Panc1 (cell line): ENCODE measurements at regions not wholly inside any gene's neighbourhood (a gene's known extent, or its start where the extent isn't known, plus 50 kb on each side); places are given as distances from the start of the nearest gene placed in this dataset.
A peak's percentile ranks its signal among the peaks of the same experiment; 100 is the strongest.

Experiments
- ATAC-seq: fragments of 200-7000 bp; cut with Tn5 transposase; 2 replicates; pipeline ENCODE4 v1.9.1; 2020; ENCODE audit warnings: mild to moderate bottlenecking, moderate library complexity
- BruUV-seq: library from RNA; stranded (reverse); fragments of 400-500 nt; replicated peaks from 2 replicates; lab custom pipeline; 2021; lab: Mats Ljungman, UMichigan
- CTCF ChIA-PET: fragments of 300-600 bp; sonication (Branson Sonifier 250); formaldehyde crosslinking; loops from one replicate; lab custom pipeline; 2022; ENCODE audit warnings: antibody characterized with exemption; lab: Charles Lee
- POLR2A ChIA-PET: fragments of 300-600 bp; sonication (Branson Sonifier 250); formaldehyde crosslinking; loops from one replicate; lab custom pipeline; 2022; ENCODE audit warnings: antibody characterized with exemption; lab: Charles Lee
- DNase-seq: peaks from one replicate; pipeline ENCODE4 v3.0.0-alpha.2; 2010; ENCODE audit warnings: low read depth, low spot score
- H3K27ac ChIP-seq: 2 replicates; pipeline ENCODE4 v1.5.1; 2011; ENCODE audit warnings: mild to moderate bottlenecking, low read length, inconsistent platforms
- H3K27me3 ChIP-seq: fragments of 200-500 bp; sonication (Bioruptor generic); 2 replicates; pipeline ENCODE4 v1.6.0; 2014; ENCODE audit warnings: low read length, inconsistent platforms; ENCODE audit not compliant: control insufficient read depth, insufficient read depth
- H3K36me3 ChIP-seq: fragments of 200-500 bp; sonication (Bioruptor generic); 2 replicates; pipeline ENCODE4 v1.5.1; 2014; ENCODE audit warnings: inconsistent platforms, mild to moderate bottlenecking, low read length, moderate library complexity; ENCODE audit not compliant: control insufficient read depth, insufficient read depth
- H3K4me1 ChIP-seq: 2 replicates; pipeline ENCODE4 v1.5.1; 2011; ENCODE audit warnings: inconsistent platforms, mild to moderate bottlenecking, low read length, moderate library complexity; ENCODE audit not compliant: control insufficient read depth, insufficient read depth
- H3K4me3 ChIP-seq, 2 experiments: 2 replicates each; pipeline ENCODE4 v1.5.1; 2011 to 2012; ENCODE audit warnings: low read depth in 2 of 2, low read length in 2 of 2, mild to moderate bottlenecking in 2 of 2, inconsistent platforms in 1 of 2, moderate library complexity in 1 of 2
- H3K9me3 ChIP-seq: fragments of 200-500 bp; sonication (Bioruptor generic); 2 replicates; pipeline ENCODE4 v1.5.1; 2014; ENCODE audit warnings: low read depth, mild to moderate bottlenecking, inconsistent platforms, low read length, moderate library complexity; ENCODE audit not compliant: control insufficient read depth, insufficient read depth
- POLR2AphosphoS5 ChIP-seq: IDR thresholded peaks from 2 replicates; pipeline ENCODE4 v1.6.1; 2012; ENCODE audit warnings: mild to moderate bottlenecking, low read depth, low read length, moderate library complexity
- SIN3A ChIP-seq: IDR thresholded peaks from 2 replicates; pipeline ENCODE4 v1.6.1; 2012; ENCODE audit warnings: low read depth, mild to moderate bottlenecking, low read length, moderate library complexity, borderline replicate concordance; ENCODE audit not compliant: insufficient read depth
- TCF7L2 ChIP-seq: IDR thresholded peaks from 2 replicates; pipeline ENCODE4 v1.6.1; 2011; ENCODE audit warnings: mild to moderate bottlenecking, low read depth, low read length, inconsistent platforms
- in situ Hi-C: cut with HindIII; loops from 2 replicates; pipeline ENCODE4 v1.10.0; 2016; ENCODE audit warnings: low sequenced_read_pairs, low pct_unique_long_range_greater_than_20kb
- intact Hi-C: fragments of 100-400 bp; cut with micrococcal nuclease; formaldehyde crosslinking; loops from one replicate; pipeline ENCODE4 v1.10.0; 2022; ENCODE audit not compliant: unreplicated experiment
- TF ChIP-seq, protein P1 (sequence below): fragments of 450-650 bp; IDR thresholded peaks from 2 replicates; pipeline ENCODE4 v1.5.1; 2017; ENCODE audit warnings: mild to moderate bottlenecking
- TF ChIP-seq, protein P2 (sequence below), 2 experiments: IDR thresholded peaks; 2 replicates each; pipeline ENCODE4 v1.6.1; 2011 to 2012; ENCODE audit warnings: low read depth in 2 of 2, control low read depth in 1 of 2, low read length in 1 of 2, mild to moderate bottlenecking in 1 of 2, moderate library complexity in 1 of 2; ENCODE audit not compliant: insufficient read depth in 1 of 2

DNA sequence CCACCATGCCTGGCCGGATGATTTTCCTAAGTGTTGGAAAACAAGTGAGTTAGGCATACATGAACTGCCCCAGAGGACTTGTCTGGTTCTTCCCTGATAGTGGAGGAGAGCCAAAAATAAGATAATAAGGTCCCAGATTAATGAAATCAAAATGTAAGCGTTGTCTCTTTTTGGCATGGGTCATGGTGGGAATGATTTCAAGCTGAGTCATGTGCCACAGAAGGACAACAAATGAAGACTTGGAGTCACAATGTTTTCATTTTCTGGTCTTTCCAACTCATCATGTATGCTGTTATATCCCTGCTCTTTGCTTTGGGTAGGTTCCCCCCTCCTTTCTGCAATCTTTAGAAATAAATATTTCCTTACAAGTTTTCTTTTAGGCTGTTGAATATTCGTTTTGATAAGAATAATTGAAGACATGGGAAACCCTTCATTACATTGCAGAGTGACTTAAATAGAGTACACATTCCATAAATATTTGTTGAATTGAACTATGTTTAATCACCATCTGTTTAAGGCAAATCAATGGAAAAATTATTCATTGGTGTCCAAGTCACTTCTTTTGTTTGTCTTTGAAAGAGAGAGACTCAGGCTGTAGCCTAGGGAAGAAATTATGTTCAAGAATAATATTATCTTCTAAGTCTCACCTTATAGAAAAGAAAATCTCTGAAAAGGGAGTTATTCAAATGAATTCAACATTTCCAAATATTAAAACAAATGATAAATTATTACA, 196.3 kb downstream of the CSNK1G3 start:
- Histone ChIP-seq H3K27me3 (no peaks in the 10 kb centered on the region), H3K36me3 (no peaks in the 10 kb centered on the region), H3K9me3 (peaks cover 15% of the 10 kb centered on the region; the same call in 1 of the 2 replicates), H3K27ac (no peak overlapping the region), H3K4me3 (no peak overlapping the region), H3K4me1 (no peaks in the 10 kb centered on the region)
- in situ Hi-C loops (no loop called here), intact Hi-C loops (no loop called here)
- no peak for DNase-seq
- BruUV-seq: no TSS peak
- peak; percentile 58 for ATAC-seq
- ChIA-PET POLR2A (no interaction called here), CTCF (no interaction called here)
- TF ChIP-seq SIN3A: no peak
- TF ChIP-seq, protein P1, sequence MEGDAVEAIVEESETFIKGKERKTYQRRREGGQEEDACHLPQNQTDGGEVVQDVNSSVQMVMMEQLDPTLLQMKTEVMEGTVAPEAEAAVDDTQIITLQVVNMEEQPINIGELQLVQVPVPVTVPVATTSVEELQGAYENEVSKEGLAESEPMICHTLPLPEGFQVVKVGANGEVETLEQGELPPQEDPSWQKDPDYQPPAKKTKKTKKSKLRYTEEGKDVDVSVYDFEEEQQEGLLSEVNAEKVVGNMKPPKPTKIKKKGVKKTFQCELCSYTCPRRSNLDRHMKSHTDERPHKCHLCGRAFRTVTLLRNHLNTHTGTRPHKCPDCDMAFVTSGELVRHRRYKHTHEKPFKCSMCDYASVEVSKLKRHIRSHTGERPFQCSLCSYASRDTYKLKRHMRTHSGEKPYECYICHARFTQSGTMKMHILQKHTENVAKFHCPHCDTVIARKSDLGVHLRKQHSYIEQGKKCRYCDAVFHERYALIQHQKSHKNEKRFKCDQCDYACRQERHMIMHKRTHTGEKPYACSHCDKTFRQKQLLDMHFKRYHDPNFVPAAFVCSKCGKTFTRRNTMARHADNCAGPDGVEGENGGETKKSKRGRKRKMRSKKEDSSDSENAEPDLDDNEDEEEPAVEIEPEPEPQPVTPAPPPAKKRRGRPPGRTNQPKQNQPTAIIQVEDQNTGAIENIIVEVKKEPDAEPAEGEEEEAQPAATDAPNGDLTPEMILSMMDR: no peak
- TF ChIP-seq, protein P2, sequence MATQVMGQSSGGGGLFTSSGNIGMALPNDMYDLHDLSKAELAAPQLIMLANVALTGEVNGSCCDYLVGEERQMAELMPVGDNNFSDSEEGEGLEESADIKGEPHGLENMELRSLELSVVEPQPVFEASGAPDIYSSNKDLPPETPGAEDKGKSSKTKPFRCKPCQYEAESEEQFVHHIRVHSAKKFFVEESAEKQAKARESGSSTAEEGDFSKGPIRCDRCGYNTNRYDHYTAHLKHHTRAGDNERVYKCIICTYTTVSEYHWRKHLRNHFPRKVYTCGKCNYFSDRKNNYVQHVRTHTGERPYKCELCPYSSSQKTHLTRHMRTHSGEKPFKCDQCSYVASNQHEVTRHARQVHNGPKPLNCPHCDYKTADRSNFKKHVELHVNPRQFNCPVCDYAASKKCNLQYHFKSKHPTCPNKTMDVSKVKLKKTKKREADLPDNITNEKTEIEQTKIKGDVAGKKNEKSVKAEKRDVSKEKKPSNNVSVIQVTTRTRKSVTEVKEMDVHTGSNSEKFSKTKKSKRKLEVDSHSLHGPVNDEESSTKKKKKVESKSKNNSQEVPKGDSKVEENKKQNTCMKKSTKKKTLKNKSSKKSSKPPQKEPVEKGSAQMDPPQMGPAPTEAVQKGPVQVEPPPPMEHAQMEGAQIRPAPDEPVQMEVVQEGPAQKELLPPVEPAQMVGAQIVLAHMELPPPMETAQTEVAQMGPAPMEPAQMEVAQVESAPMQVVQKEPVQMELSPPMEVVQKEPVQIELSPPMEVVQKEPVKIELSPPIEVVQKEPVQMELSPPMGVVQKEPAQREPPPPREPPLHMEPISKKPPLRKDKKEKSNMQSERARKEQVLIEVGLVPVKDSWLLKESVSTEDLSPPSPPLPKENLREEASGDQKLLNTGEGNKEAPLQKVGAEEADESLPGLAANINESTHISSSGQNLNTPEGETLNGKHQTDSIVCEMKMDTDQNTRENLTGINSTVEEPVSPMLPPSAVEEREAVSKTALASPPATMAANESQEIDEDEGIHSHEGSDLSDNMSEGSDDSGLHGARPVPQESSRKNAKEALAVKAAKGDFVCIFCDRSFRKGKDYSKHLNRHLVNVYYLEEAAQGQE (IDR thresholded peaks at IDR 0.05; ENCODE audit: insufficient read depth in 1 of 2, low read depth in 2 of 2, low read length in 1 of 2): no peak
- TF ChIP-seq TCF7L2: no peak
- TF ChIP-seq POLR2AphosphoS5: no peak

DNA sequence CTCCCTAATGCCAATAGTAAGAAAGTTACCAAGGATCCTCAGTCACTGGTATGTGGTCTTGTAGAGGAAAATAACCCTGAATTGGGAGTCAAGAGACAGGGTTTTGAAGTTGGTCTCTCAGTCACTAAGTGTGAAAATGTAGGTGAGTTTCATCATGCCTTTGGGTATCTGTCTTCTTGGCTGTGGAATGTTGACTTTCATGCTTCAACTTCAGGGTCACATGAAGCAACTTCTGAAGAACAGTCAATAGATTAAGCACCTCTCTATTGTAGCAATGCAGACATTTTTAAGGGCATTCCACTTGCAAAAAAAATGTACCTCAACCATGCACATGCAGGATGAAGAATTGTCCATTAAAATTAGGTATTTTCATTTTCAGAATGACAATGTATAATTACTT, 194.6 kb downstream of the CSNK1G3 start:
- no peak for TF ChIP-seq POLR2AphosphoS5
- Histone ChIP-seq H3K27ac (no peak overlapping the region), H3K27me3 (no peaks in the 10 kb centered on the region), H3K4me3 (no peak overlapping the region), H3K9me3 (peaks cover 24% of the 10 kb centered on the region), H3K36me3 (no peaks in the 10 kb centered on the region), H3K4me1 (no peaks in the 10 kb centered on the region)
- in situ Hi-C loops: no loop called here
- intact Hi-C loops: no loop called here
- DNase-seq (no peak), ATAC-seq (no peak)
- BruUV-seq: no TSS peak
- ChIA-PET POLR2A (no interaction called here), CTCF (no interaction called here)

DNA sequence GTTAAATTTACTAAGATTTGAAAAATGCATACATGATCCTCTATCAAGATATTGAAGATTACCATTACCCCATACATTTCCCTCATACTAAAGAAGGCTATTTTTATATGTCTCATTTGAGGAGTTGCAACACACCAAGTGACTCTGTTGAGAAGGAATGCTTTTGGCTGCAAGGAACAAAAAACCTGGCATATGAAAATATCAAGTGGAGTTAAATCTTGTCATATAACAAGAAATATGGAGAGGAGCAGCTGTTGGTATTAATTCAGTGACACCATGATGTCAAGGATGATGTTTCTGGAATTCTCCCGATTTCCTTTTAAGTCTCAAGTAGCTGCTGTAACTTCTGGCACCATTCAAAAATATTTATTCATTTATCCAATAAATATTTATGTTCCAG, 193.8 kb downstream of the CSNK1G3 start:
- no TSS peak for BruUV-seq
- in situ Hi-C loops: no loop called here
- Histone ChIP-seq H3K27ac (no peak overlapping the region), H3K4me3 (no peak overlapping the region), H3K27me3 (no peaks in the 10 kb centered on the region), H3K4me1 (no peaks in the 10 kb centered on the region), H3K9me3 (peaks cover 22% of the 10 kb centered on the region), H3K36me3 (no peaks in the 10 kb centered on the region)
- ATAC-seq (no peak), DNase-seq (no peak)
- intact Hi-C loops: no loop called here
- TF ChIP-seq SIN3A (no peak), TCF7L2 (no peak), POLR2AphosphoS5 (no peak)
- TF ChIP-seq, protein P2 (IDR thresholded peaks at IDR 0.05; ENCODE audit: insufficient read depth in 1 of 2, low read depth in 2 of 2, low read length in 1 of 2): no peak
- TF ChIP-seq, protein P1: no peak
- CTCF ChIA-PET: no interaction called here
- POLR2A ChIA-PET: no interaction called here
